ENCODE measurements at regions not wholly inside any gene's neighbourhood (a gene's known extent, or its start where the extent isn't known, plus 50 kb on each side); places are given as distances from the start of the nearest gene placed in this dataset.
"Not testable (repeated sequence)": the region's sequence is repeated elsewhere in the genome, so short reads cannot be mapped to it uniquely, and the experiment has no call there.

GRCh38 chr2:200184748-200185627 is 121.5 kb upstream of the SPATS2L start:
- no peak for DNase-seq
- in situ Hi-C loops (cut with HindIII; ENCODE audit: low pct_ligation_motif_present, low pct_unique_long_range_greater_than_20kb, low sequenced_read_pairs): no loop called here

GRCh38 chr2:200185628-200186000 is 120.9 kb upstream of the SPATS2L start:
- DNase-seq: no peak
- in situ Hi-C loops (cut with HindIII; ENCODE audit: low pct_ligation_motif_present, low pct_unique_long_range_greater_than_20kb, low sequenced_read_pairs): no loop called here

DNA sequence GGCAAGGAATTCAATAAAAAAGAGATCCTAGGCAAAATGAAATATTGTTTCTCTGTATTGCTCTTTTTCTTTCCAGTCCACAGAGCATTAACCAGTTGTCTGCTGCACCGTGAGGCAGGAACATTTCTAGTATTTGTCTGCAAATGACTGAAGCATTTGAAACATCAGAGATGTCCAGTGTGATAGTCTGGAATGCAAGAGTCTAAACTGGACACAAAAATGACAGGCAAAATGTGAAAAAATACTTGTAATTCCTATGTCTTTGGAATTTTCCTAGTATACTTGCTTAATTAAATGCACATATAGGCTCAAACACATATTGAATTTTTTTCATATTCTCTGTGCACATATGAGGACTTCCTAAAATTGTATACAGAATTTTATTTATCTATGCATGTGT is 120.5 kb upstream of the SPATS2L start:
- DNase-seq: no peak
- in situ Hi-C loops (cut with HindIII; ENCODE audit: low pct_ligation_motif_present, low pct_unique_long_range_greater_than_20kb, low sequenced_read_pairs): no loop called here

GRCh38 chr2:200188876-200189275 is 117.6 kb upstream of the SPATS2L start:
- no peak for DNase-seq
- in situ Hi-C loops (cut with HindIII; ENCODE audit: low pct_ligation_motif_present, low pct_unique_long_range_greater_than_20kb, low sequenced_read_pairs): no loop called here

DNA sequence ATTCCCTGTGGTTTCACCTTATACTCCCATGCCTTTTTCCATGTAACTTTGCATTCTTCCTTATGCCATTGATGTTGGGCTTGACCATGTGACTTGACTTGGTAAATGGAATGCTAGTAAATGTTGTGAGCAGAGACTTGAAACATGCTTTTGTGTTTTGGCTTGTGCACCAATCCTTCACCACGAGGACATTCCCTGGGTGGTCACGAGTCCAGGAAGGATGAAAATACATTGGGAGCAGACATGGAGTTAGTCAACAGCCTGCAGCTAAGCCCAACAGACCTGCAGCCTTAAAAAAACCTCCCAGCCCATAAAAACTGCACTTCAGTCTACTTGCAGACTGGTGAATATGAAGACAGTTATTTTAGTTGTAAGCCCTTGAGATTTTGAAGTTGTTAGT is 116.5 kb upstream of the SPATS2L start:
- no peak for DNase-seq
- in situ Hi-C loops (cut with HindIII; ENCODE audit: low pct_ligation_motif_present, low pct_unique_long_range_greater_than_20kb, low sequenced_read_pairs): no loop called here

DNA sequence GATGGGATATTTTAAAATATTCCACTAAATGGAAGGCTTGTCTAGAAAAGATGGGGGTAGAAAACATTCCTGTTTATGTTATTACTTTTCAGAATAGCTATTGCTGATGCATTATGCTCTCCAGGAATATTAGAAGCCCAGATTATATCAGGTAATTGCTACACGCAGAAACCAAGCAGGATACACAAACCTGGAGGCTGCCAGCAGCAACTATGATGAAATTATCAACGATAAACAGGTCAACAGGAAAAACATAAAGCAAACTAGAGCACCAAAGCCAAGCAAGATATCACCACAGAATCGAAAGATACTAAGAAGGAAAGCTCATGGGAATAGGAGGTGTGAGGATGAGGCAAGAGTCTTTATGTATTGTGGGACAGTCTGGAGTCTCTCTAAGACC is 113.2 kb upstream of the SPATS2L start:
- in situ Hi-C loops (cut with HindIII; ENCODE audit: low pct_ligation_motif_present, low pct_unique_long_range_greater_than_20kb, low sequenced_read_pairs): no loop called here
- no peak for DNase-seq

GRCh38 chr2:200193791-200194190 is 112.7 kb upstream of the SPATS2L start:
- in situ Hi-C loops (cut with HindIII; ENCODE audit: low pct_ligation_motif_present, low pct_unique_long_range_greater_than_20kb, low sequenced_read_pairs): no loop called here
- DNase-seq: no peak

- no peak for DNase-seq
- in situ Hi-C loops (cut with HindIII; ENCODE audit: low pct_ligation_motif_present, low pct_unique_long_range_greater_than_20kb, low sequenced_read_pairs): no loop called here
These were observed 111.7 kb upstream of the SPATS2L start for GRCh38 chr2:200194746-200195145.

GRCh38 chr2:200199005-200199404 is 107.5 kb upstream of the SPATS2L start:
- DNase-seq: no peak
- in situ Hi-C loops (cut with HindIII; ENCODE audit: low pct_ligation_motif_present, low pct_unique_long_range_greater_than_20kb, low sequenced_read_pairs): no loop called here

- DNase-seq: no peak
- in situ Hi-C loops (cut with HindIII; ENCODE audit: low pct_ligation_motif_present, low pct_unique_long_range_greater_than_20kb, low sequenced_read_pairs): no loop called here
These were observed 106.8 kb upstream of the SPATS2L start for GRCh38 chr2:200199576-200200263.

GRCh38 chr2:200201839-200202238 is 104.7 kb upstream of the SPATS2L start:
- not testable (repeated sequence) for DNase-seq

DNA sequence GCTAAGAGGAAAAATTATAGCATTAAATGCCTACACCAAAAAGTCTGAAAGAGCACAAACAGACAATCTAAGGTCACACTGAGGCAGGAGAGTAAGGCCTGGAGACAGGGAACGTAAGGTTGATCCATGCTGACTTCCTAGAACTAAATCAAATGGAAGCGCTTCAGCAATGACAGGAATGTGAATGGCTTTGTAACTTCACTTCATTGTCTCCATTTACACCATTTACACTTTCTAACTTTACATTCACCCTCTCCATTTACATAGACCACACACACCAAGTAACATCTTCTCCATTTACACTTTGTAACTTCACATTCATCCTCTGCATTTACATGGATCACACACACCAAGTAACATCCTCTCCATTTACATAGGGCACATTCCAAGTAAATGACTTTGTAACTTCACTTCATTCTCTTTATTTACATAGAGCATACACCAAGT is 103.1 kb upstream of the SPATS2L start:
- DNase-seq: no peak
- in situ Hi-C loops (cut with HindIII; ENCODE audit: low pct_ligation_motif_present, low pct_unique_long_range_greater_than_20kb, low sequenced_read_pairs): no loop called here

More at GRCh38 chr2:200201839-200202238, 104.7 kb upstream of the SPATS2L start:
- in situ Hi-C loops (cut with HindIII; ENCODE audit: low pct_ligation_motif_present, low pct_unique_long_range_greater_than_20kb, low sequenced_read_pairs): not testable (repeated sequence)

DNA sequence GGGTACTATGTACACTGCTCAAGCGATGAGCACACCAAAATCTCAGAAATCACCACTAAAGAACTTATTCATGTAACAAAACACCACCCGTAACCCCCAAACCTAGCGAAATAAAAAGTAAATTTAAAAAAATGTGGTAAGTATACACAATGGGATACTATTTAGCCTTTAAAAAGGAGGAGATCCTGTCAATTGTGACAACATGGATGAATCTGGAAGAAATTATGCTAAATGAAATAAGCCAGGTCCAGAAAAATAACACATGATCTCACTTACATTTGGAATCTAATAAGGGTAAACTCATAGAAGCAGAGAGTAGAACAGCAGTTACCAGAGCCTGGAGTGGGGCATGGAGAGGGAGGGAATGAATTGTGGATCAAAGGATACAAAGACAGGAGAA is 98.5 kb upstream of the SPATS2L start:
- DNase-seq: no peak
- in situ Hi-C loops (cut with HindIII; ENCODE audit: low pct_ligation_motif_present, low pct_unique_long_range_greater_than_20kb, low sequenced_read_pairs): no loop called here

GRCh38 chr2:200209030-200209429 is 97.5 kb upstream of the SPATS2L start:
- no peak for DNase-seq
- in situ Hi-C loops (cut with HindIII; ENCODE audit: low pct_ligation_motif_present, low pct_unique_long_range_greater_than_20kb, low sequenced_read_pairs): no loop called here

- in situ Hi-C loops (cut with HindIII; ENCODE audit: low pct_ligation_motif_present, low pct_unique_long_range_greater_than_20kb, low sequenced_read_pairs): no loop called here
- DNase-seq: no peak
These were observed 94.8 kb upstream of the SPATS2L start for GRCh38 chr2:200211643-200212042.

GRCh38 chr2:200212862-200213425 is 93.5 kb upstream of the SPATS2L start:
- no peak for DNase-seq
- in situ Hi-C loops (cut with HindIII; ENCODE audit: low pct_ligation_motif_present, low pct_unique_long_range_greater_than_20kb, low sequenced_read_pairs): no loop called here

GRCh38 chr2:200216310-200216709 is 90.2 kb upstream of the SPATS2L start:
- in situ Hi-C loops (cut with HindIII; ENCODE audit: low pct_ligation_motif_present, low pct_unique_long_range_greater_than_20kb, low sequenced_read_pairs): no loop called here
- no peak for DNase-seq

DNA sequence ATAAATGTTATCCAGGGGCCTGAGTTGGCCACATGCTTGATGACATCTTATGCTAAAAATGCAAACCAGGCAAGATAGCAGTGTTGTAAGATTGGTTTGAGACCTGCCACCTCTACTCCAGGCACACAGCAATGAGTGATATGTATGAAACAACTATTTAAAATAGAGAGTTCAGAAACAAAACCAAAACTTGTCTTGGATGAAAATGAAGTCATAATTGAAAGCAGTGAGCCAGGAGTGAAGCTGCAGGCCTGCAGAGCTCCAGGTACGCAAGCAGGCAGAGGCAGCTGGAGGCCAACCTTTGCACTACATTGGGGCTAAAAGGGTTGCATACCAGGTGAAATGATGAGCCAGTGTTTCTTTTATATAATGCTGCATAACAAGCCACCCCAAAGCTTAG is 89.2 kb upstream of the SPATS2L start:
- in situ Hi-C loops (cut with HindIII; ENCODE audit: low pct_ligation_motif_present, low pct_unique_long_range_greater_than_20kb, low sequenced_read_pairs): no loop called here
- no peak for DNase-seq

DNA sequence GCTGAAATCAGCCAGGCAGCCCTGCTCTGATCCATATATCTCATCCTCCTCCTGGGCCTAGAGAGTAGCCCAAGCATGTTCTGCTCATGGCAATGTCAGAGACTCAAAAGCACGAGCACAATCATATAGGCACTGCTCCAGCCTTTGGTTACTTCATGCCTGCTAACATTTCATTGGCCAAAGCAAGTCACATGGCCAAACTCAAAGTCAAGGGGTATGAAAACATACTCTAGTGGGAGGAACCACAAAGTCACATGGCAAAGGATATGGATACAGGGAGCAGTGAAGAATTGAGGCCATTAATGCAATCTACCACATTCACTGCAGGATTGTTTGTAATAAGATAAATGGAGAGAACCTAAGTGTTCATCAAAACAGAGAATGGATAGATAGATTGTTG is 87.8 kb upstream of the SPATS2L start:
- DNase-seq: no peak
- in situ Hi-C loops (cut with HindIII; ENCODE audit: low pct_ligation_motif_present, low pct_unique_long_range_greater_than_20kb, low sequenced_read_pairs): no loop called here

All from ACHN (cell line).